ENCODE measurements at regions not wholly inside any gene's neighbourhood (a gene's known extent, or its start where the extent isn't known, plus 50 kb on each side); places are given as distances from the start of the nearest gene placed in this dataset.

DNA sequence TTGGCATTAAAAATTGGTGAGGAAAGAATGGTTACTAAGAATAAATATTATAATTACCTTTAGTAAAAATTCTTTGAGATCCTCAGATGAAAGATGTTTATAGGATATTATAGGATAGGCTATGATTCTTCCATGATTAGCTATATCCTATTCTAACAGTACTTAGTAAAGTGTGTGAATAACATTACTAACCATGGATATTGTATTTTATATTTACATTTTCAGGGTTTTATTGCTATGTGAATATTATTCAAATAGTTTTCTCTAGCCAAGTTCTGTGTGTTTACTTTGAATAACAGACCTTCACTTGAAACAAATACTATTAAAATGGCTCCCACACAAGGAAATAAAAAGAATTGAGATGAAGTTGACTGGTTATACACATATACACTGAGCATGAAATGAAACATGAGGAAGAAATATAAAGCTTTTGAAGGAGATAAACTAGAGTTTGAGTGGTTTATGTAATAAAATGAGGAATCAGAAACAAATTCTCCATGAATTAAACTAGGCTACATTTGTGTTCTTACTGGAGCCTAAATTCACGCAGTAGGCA lies 479.4 kb upstream of the PKN2 start:
- no peak overlapping the region for H3K27ac ChIP-seq
- TF ChIP-seq CTCF (IDR thresholded peaks at IDR 0.05) = no peak
- TF ChIP-seq ZFX (IDR thresholded peaks at IDR 0.05; ENCODE audit: borderline replicate concordance) = no peak

GRCh38 chr1:88208389-88208788 lies 475.7 kb upstream of the PKN2 start:
- no peak for TF ChIP-seq ZFX (IDR thresholded peaks at IDR 0.05; ENCODE audit: borderline replicate concordance)
- TF ChIP-seq CTCF (IDR thresholded peaks at IDR 0.05) = no peak
- H3K27ac ChIP-seq = no peak overlapping the region

DNA sequence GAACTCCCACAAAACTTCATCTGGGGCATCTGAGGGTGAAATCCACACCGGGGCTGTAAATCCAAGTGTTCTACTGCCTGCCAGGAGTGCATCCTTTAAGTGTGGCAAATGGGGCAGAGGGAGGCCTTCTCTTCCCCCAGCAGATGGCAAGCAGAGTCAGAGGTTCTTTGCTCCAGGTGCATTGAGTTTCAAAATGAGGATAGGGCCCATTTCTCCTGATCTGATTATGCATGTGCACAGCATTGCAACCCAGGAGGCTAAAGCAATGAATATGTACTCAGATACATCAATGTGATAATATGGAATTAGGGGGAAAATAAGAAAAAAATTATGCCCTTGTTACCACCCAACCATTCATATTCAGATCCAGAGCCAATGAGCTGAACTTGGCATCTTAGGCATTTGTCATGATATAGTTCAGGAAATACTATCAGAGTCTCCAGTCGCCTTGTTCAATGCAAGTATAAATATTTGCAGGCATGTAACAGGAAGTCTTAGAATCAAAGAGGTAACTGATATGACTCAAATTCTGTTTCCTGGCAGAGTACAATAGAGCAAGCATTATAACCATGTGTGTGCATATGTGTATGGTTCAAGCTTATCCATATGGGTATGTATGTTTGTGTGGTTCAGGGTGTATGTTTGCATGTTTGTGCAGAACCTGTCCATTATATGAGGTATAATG lies 473.8 kb upstream of the PKN2 start:
- TF ChIP-seq CTCF (IDR thresholded peaks at IDR 0.05) (no peak), ZFX (IDR thresholded peaks at IDR 0.05; ENCODE audit: borderline replicate concordance) (no peak)
- no peak overlapping the region for H3K27ac ChIP-seq

DNA sequence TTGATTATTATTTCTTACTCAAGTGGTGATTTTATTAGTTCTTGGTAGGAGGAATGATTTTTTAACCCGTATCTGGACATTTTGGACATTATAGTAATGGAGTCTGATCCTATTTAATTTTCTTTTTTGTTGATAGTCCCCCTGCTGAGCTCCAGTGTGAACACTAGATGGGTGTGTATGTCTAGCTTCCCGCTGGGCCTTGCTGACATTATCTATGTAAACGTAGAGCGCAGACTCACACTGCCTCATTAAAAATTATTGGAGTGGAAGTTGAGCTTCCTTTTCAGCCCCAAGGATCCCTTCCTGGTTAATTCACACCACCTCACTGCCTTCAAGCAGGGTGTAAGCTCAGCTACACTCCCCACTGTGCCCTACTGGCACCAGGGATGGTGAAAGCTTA lies 467.6 kb upstream of the PKN2 start:
- H3K27ac ChIP-seq = no peak overlapping the region
- TF ChIP-seq CTCF (IDR thresholded peaks at IDR 0.05) (peak; percentile 22), ZFX (IDR thresholded peaks at IDR 0.05; ENCODE audit: borderline replicate concordance) (no peak)

GRCh38 chr1:88217386-88217785 lies 466.7 kb upstream of the PKN2 start:
- no peak for TF ChIP-seq ZFX (IDR thresholded peaks at IDR 0.05; ENCODE audit: borderline replicate concordance)
- no peak overlapping the region for H3K27ac ChIP-seq

DNA sequence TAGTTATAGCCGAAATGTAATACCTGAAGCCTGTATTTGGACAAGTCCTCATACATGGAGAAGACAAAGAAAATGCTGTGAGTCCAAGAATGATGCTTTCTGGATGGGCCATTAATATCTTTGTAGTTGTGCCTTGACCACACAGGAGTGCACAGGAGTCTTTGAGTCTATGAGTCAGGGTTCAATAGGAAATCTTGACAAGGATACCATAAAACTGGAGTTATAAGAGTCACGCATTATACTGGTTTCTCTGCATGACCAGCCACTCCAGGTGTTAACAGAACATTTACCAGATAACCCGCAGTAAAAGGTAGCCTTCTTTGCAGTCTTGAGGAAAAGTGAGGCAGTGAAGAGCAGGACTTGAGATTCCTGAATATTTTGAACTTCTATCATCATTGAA lies 464.6 kb upstream of the PKN2 start:
- TF ChIP-seq CTCF (IDR thresholded peaks at IDR 0.05) = no peak
- TF ChIP-seq ZFX (IDR thresholded peaks at IDR 0.05; ENCODE audit: borderline replicate concordance) = no peak

DNA sequence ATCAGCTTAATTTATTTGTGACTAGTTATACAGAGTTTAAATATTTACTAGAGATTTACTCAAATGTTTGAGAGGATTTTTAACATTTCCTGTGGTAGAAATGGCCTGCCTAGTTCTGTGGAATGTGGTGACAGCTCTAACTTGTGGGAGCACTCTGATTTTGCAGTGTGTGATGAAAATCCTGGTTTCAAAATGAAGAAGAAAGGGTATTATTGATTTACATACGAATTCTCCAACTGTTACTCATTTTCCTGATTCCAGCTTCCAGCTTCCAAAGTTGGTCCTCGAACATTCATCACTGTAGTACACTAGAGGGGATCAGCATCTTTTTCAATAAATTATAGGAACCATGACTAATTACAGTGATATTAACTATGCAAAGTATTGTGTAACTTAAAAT lies 462.7 kb upstream of the PKN2 start:
- TF ChIP-seq CTCF (IDR thresholded peaks at IDR 0.05) = no peak
- TF ChIP-seq ZFX (IDR thresholded peaks at IDR 0.05; ENCODE audit: borderline replicate concordance) = no peak
- no peak overlapping the region for H3K27ac ChIP-seq

More for the DNA sequence above, 464.6 kb upstream of the PKN2 start:
- H3K27ac ChIP-seq = no peak overlapping the region
